HepG2 (cell line): ENCODE measurements at regions not wholly inside any gene's neighbourhood (a gene's known extent, or its start where the extent isn't known, plus 50 kb on each side); places are given as distances from the start of the nearest gene placed in this dataset.

ENCODE experiments used
- BHLHE40 ChIP-seq: IDR thresholded peaks from 2 replicates; pipeline ENCODE4 v1.6.1; 2011; ENCODE audit warnings: low read length, improper control_type of control experiment
- FOXK2 ChIP-seq: fragments of 450-650 bp; IDR thresholded peaks from 2 replicates; pipeline ENCODE4 v1.6.1; 2016
- RFXANK ChIP-seq: IDR thresholded peaks from 2 replicates; pipeline ENCODE4 v1.6.1; 2016

DNA sequence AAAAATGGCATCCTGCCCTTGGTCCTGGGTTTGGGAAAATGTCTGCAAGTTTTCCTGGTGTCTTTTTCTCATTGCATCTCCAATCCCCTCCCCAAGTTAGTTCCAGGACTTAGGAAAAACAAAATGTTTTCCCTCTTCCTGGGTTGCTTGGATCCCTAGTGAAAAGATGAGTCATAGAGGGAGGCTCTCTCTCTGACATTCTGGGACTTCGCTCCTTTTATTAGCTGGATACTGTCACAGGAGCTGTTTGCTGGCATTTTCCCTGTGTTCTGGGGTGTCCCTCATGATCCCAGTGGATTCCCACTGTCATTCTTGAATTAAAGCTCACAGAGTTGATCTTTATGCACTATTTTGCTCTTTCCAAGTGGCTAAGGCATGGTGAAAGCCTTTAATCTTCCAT lies 316.4 kb upstream of the MBL2 start:
- TF ChIP-seq RFXANK (CRISPR knock-in tag), result no peak
- no peak for TF ChIP-seq BHLHE40
- no peak for TF ChIP-seq FOXK2
